HG03045 (cell line): ENCODE measurements at regions not wholly inside any gene's neighbourhood (a gene's known extent, or its start where the extent isn't known, plus 50 kb on each side); places are given as distances from the start of the nearest gene placed in this dataset.

Experiments
- ATAC-seq: cut with Tn5 transposase; IDR thresholded peaks from one replicate; pipeline ENCODE4 v1.9.1; 2021; ENCODE audit warnings: mild to moderate bottlenecking, moderate library complexity; ENCODE audit not compliant: unreplicated experiment

- ATAC-seq, result no peak
These were observed 257.6 kb upstream of the TLE3 start for GRCh38 chr15:70355275-70355795.

DNA sequence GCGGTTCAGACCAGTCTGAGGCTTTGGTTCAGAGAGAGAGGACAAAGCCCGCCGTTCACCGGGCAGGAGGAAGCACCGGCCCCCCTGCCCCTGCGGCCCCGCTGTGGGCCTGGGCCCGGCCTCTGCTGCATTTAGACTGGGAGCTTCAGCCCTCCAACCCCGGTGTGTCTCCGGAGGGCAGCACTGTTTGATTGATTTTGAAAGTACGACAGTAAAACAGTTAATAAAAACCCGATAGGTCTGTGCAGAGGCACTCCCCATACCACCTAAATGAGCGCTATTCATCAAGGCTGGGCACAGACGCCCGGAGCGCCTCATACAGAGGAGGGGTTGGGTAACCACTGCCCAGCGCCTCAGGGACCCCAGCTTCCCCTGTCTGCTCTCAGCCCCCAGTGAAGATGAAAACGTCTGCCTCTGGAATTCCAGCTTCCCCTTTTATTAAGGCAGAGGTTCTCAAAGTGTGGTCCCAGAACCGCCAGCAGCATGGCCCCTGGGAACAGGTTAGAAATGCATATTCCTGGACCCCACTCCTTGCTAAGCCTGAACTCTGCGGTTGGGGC is 256.7 kb upstream of the TLE3 start:
- no peak for ATAC-seq

GRCh38 chr15:70353606-70354345 is 256.1 kb upstream of the TLE3 start:
- no peak for ATAC-seq

- no peak for ATAC-seq
These were observed 254.4 kb upstream of the TLE3 start for GRCh38 chr15:70351941-70352774.

DNA sequence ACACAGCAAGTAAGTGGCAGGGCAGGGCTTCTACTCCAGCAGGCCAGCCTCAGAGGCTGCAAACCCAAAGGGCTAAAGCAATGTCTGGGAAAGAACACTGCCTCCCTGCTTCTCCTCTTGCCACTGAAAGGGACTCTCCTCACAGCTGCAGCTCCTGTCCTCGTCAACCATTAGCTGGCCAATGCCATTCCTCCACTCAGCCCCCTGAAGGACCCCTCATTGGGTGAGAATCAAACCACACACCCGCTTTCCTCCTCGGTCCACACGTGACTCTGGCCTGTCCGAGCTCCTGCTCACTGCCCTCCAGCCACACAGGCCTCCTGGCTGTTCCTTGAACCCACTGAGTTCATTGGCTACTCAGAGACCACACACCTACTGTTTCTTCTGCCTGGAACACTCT is 253.7 kb upstream of the TLE3 start:
- ATAC-seq, result no peak

- ATAC-seq, result no peak
These were observed 251.0 kb upstream of the TLE3 start for GRCh38 chr15:70348581-70349344.

DNA sequence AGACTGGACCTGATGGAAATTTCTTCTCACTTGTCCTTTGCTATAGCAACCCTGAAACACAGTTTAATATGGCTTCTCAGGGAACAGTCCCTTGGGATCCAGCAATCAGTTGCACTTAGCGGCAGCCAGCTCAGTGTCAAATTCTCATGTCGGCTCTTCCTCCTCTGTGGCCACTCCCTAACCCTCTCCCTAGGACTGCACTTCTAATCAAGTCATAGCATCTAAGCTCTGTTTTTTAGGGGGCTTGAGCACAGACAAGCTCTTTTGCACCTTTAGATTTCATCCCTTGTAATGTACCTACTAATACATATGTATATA is 250.5 kb upstream of the TLE3 start:
- no peak for ATAC-seq

DNA sequence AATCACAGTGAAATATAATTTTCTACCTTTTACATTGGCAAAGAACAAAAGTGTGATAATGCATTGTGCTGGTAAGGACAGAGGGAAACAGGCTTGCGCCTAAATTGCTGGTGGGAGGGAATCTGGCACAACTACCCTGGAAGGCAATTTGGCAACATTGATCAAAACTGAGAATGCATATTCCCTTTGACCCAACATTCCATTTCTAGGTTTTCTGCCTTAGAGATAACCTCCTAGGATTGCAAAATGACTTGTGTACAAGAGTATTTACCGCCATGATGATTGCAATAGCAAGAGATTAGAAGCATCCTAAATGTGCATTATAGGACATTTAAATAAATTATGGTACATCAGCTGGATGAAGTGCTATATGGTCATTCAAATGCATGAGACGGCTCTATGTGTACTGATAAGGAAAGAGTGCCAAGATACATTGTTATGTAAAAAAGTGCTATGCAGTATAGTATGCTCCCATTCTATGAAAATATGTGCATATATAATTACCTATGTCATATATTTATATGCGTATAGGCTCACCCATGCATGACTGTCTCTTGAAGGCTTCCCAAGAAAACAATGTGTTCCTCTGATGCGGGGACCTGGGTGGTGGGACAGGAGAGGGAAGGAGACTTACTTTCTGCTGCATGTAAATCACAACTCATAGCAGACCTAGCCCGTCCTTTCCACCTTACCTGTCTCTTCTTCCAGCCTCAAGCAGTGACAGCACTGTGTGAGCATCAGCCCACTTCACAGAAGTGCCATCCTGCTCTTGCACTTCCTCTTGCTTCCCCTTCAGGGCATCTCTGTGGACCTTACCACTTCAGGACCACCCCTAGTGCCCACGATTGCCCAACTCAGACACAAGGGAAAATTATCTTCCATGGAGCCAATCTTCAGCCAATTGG is 249.9 kb upstream of the TLE3 start:
- no peak for ATAC-seq

GRCh38 chr15:70345251-70346019 is 247.7 kb upstream of the TLE3 start:
- no peak for ATAC-seq

DNA sequence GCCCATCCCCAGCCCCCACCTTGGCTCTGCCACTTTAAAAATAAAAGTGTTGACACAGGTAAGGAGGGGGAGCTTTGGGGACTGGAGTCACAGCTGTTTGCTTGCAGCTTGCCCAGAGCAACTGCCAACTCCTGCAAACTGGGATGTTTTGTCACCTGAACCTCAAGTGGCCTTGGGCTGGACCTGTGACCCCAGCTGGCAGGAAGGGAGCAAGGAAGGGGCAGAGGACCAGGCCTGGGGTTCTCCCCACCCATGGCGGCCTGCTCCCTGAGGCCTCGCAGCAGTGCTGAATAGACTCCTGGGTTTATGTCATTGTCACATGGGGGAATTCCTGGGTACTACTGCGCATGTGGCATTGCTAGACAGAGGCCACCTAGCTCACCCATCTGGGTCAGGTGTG is 246.9 kb upstream of the TLE3 start:
- ATAC-seq, result no peak

GRCh38 chr15:70343961-70344621 is 246.4 kb upstream of the TLE3 start:
- no peak for ATAC-seq

DNA sequence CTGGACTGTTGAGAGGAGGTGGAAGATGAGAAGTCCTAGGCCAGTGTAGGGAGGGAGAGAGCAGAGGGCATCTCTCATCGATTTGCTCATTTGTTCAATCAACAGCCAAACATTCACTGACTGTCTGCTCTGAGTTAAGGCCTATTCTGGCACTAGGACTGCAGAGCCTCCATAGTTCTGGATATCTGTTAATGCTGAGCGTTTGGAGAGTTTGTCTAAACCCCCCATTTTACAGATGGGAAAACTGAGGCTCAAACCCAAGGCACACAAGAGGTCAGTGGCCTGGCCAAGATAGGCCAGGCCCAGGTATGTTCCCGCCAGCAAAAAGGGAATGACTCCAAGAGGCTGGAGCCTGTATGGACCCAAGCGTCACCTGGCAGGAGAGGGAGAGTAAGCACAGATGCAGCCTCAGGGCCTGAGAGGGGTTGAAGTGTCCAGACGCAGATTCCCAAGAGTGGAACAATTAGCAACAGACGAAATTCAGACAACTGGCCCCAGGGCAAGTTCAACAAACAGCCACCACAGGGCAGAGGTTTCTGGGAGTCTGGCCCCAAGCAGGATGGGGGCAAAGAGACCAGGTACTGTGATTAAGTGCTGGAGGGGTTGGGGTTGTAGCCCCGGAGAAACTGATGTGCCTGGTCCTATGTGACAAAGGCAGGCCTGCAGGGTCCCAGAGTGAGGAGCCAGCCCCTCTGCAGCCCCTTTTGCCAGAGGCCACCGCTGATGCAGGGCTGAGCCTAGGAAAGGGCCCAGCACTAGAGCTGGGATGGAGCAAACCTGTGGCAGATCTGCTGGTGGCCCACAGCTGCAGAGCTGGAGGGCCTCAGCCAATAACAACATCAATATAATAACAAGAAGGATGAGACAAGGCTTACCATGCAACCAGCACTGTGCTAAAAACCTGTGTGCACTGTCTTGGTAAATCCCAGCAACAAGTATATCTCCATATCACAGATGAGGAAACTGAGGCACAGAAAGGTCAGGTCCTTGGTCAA is 245.1 kb upstream of the TLE3 start:
- no peak for ATAC-seq

DNA sequence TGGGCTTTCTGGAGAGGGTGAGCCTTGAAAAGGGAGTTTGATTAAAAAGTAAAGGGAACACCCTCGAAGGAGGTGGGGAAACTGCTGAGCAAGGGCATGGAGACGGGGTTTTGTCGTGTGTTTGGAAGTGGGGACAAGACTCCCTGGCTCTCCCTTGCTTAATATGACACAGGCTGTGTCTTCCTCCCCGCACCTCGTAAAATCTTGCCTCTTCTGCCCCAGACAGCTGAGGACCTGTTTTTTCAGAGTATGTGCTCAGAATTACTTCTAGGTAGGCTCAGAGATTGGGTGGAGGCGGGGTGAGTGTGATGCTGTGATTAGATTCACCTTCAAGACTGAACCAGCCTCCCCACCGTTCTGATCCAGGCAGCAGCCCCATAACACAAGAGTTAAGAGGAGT is 244.4 kb upstream of the TLE3 start:
- no peak for ATAC-seq

- ATAC-seq, result no peak
These were observed 243.8 kb upstream of the TLE3 start for GRCh38 chr15:70341566-70341965.

DNA sequence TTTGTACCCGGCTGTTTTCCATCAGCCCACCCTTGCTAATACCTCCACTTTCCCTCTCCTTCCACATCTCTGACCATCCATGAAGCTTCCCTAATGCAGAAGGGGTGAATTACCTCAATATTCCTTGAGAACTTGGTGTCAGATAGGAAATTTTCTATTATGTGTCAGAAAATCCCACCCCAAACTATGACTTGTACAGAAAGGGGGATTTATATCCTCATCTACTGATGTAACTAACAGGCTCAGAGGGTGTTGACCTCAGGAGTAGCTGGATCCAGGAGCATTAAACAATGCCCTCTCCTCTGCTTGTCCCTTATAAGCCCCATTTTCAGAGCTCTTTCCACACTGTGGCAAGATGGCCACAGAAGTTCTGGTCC is 242.8 kb upstream of the TLE3 start:
- no peak for ATAC-seq

GRCh38 chr15:70339571-70340493 is 242.1 kb upstream of the TLE3 start:
- no peak for ATAC-seq
